HUES48 (cell line): ENCODE measurements at regions not wholly inside any gene's neighbourhood (a gene's known extent, or its start where the extent isn't known, plus 50 kb on each side); places are given as distances from the start of the nearest gene placed in this dataset.

Source experiments
- H3K27ac ChIP-seq: one replicate; pipeline ENCODE4 v1.7.0; 2013; ENCODE audit warnings: low read depth, low read length, inconsistent platforms
- H3K27me3 ChIP-seq: 2 replicates; pipeline ENCODE4 v1.6.1; 2013; ENCODE audit warnings: mild to moderate bottlenecking, low read length; ENCODE audit not compliant: control insufficient read depth, insufficient read depth
- H3K36me3 ChIP-seq: 2 replicates; pipeline ENCODE4 v1.6.1; 2013; ENCODE audit warnings: low read length; ENCODE audit not compliant: control insufficient read depth, insufficient read depth
- H3K4me1 ChIP-seq: 2 replicates; pipeline ENCODE4 v1.6.1; 2013; ENCODE audit warnings: mild to moderate bottlenecking, low read length; ENCODE audit not compliant: control insufficient read depth, insufficient read depth
- H3K4me3 ChIP-seq: 2 replicates; pipeline ENCODE4 v1.5.1; 2013; ENCODE audit warnings: mild to moderate bottlenecking, low read depth, low read length
- H3K9ac ChIP-seq: 2 replicates; pipeline ENCODE4 v1.6.1; 2013; ENCODE audit warnings: mild to moderate bottlenecking, low read depth, low read length, moderate library complexity
- H3K9me3 ChIP-seq: 2 replicates; pipeline ENCODE4 v1.6.1; 2013; ENCODE audit warnings: low read length; ENCODE audit not compliant: control insufficient read depth, insufficient read depth

GRCh38 chr21:20351138-20351537, 647.1 kb upstream of the NCAM2 start:
- Histone ChIP-seq H3K9ac (no peak overlapping the region), H3K36me3 (no peaks in the 10 kb centered on the region), H3K9me3 (no peaks in the 10 kb centered on the region), H3K4me1 (peaks cover 17% of the 10 kb centered on the region; the same call in 1 of the 2 replicates), H3K27ac (no peak overlapping the region), H3K4me3 (no peak overlapping the region), H3K27me3 (no peaks in the 10 kb centered on the region)

DNA sequence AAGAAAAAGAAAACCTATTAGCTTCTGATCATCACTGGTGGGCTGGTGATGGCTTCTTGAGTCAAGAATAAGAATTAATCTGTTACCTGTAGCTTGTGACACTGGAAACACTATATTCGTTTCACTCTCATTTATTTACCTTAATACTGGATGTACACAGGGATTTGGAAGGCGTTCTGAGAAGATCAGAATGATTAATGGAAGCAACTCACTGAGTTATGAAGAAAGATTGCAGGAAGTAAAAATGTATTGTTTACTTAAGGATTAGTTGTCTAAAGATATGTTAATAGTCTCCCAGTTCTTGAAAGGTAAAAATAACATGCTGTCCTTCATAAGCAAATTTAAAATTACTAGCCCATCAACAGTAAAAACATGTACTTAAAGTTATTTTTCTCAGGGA, 644.9 kb upstream of the NCAM2 start:
- no peak overlapping the region for H3K4me3 ChIP-seq
- H3K9me3 ChIP-seq, result no peaks in the 10 kb centered on the region
- H3K9ac ChIP-seq, result no peak overlapping the region
- H3K36me3 ChIP-seq, result no peaks in the 10 kb centered on the region
- H3K4me1 ChIP-seq, result peaks cover 17% of the 10 kb centered on the region; the same call in 1 of the 2 replicates
- no peak overlapping the region for H3K27ac ChIP-seq
- H3K27me3 ChIP-seq, result no peaks in the 10 kb centered on the region

DNA sequence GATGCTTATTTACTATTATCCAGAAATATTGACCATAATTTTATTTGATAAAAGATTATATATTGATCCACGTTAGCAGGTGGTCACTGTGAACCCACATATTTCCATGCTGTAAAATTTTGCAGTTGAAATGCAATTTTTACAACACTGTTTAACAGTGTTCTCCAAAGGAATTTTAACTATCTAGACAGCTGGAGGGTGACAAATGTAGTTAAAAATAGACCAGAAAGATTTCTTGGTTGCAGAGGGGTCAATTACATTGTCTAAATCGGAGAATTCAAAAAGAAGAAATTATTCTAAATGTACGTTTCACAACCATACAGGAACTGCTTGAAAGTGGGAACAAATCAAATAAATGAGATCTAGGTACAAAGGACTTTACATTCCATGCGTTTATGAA, 625.2 kb upstream of the NCAM2 start:
- H3K27ac ChIP-seq, result no peak overlapping the region
- no peak overlapping the region for H3K9ac ChIP-seq
- no peaks in the 10 kb centered on the region for H3K27me3 ChIP-seq
- no peaks in the 10 kb centered on the region for H3K9me3 ChIP-seq
- no peaks in the 10 kb centered on the region for H3K36me3 ChIP-seq
- no peaks in the 10 kb centered on the region for H3K4me1 ChIP-seq
- H3K4me3 ChIP-seq, result no peak overlapping the region

GRCh38 chr21:20377250-20377649, 621.0 kb upstream of the NCAM2 start:
- H3K27me3 ChIP-seq, result no peaks in the 10 kb centered on the region
- H3K4me1 ChIP-seq, result no peaks in the 10 kb centered on the region
- H3K27ac ChIP-seq, result no peak overlapping the region
- H3K9ac ChIP-seq, result no peak overlapping the region
- H3K9me3 ChIP-seq, result no peaks in the 10 kb centered on the region
- H3K36me3 ChIP-seq, result no peaks in the 10 kb centered on the region
- no peak overlapping the region for H3K4me3 ChIP-seq

DNA sequence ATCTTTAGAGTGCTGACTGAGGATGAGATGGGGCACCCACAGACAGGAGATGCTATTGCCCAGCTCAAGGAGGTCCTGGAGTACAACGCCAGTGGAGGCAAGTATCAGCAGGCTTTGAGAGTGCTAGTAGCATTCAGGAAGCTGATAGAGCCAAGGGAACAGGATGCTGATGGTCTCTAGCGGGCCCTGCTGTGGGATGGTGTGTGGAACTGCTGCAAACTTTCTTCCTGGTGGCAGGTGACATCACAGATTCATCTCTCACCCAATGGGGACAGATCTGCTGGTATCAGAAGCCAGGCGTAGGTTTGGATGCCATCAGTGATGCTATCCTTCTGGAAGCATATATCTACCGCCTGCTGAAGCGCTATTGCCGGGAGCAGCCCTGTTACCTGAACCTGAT, 609.8 kb upstream of the NCAM2 start:
- Histone ChIP-seq H3K4me3 (no peak overlapping the region), H3K9ac (no peak overlapping the region), H3K36me3 (no peaks in the 10 kb centered on the region), H3K27me3 (no peaks in the 10 kb centered on the region), H3K9me3 (no peaks in the 10 kb centered on the region), H3K27ac (no peak overlapping the region), H3K4me1 (no peaks in the 10 kb centered on the region)

GRCh38 chr21:20396798-20397197, 601.4 kb upstream of the NCAM2 start:
- no peaks in the 10 kb centered on the region for H3K4me1 ChIP-seq
- H3K9ac ChIP-seq, result no peak overlapping the region
- H3K9me3 ChIP-seq, result no peaks in the 10 kb centered on the region
- H3K36me3 ChIP-seq, result no peaks in the 10 kb centered on the region
- H3K4me3 ChIP-seq, result no peak overlapping the region
- no peaks in the 10 kb centered on the region for H3K27me3 ChIP-seq
- H3K27ac ChIP-seq, result no peak overlapping the region

- Histone ChIP-seq H3K4me3 (no peak overlapping the region), H3K4me1 (peaks cover 10% of the 10 kb centered on the region), H3K9me3 (0 out of 2 replicates have a peak, but pooled peaks cover 5% of the 10 kb centered on the region), H3K36me3 (no peaks in the 10 kb centered on the region), H3K9ac (no peak overlapping the region), H3K27me3 (no peaks in the 10 kb centered on the region), H3K27ac (no peak overlapping the region)
Observed at GRCh38 chr21:20404915-20405314, 593.3 kb upstream of the NCAM2 start.

DNA sequence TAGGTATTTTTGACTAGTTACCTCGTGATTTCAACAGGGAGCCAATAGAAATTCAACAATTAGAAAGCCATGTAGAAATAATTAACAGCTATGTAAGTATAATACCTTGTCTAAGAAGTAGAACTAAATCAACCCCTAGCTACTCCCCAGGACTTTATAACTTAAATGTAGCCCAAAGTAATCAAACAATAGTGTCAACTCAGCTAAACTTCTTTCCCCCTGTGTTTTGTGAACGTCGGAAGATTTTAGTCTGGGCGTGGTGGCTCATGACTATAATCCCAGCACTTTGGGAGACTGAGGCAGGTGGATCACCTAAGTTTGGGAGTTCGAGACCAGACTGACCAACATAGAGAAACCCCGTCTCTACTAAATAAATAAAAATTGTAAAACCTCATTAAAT, 579.9 kb upstream of the NCAM2 start:
- H3K36me3 ChIP-seq, result no peaks in the 10 kb centered on the region
- H3K4me1 ChIP-seq, result no peaks in the 10 kb centered on the region
- H3K4me3 ChIP-seq, result no peak overlapping the region

GRCh38 chr21:20419772-20420171, 578.4 kb upstream of the NCAM2 start:
- H3K27ac ChIP-seq, result no peak overlapping the region
- H3K4me3 ChIP-seq, result no peak overlapping the region
- no peak overlapping the region for H3K9ac ChIP-seq
- no peaks in the 10 kb centered on the region for H3K4me1 ChIP-seq
- H3K36me3 ChIP-seq, result no peaks in the 10 kb centered on the region
- H3K9me3 ChIP-seq, result 0 out of 2 replicates have a peak, but pooled peaks cover 3% of the 10 kb centered on the region
- no peaks in the 10 kb centered on the region for H3K27me3 ChIP-seq

More for the DNA sequence above, 579.9 kb upstream of the NCAM2 start:
- Histone ChIP-seq H3K27ac (no peak overlapping the region), H3K9me3 (0 out of 2 replicates have a peak, but pooled peaks cover 3% of the 10 kb centered on the region), H3K27me3 (no peaks in the 10 kb centered on the region), H3K9ac (no peak overlapping the region)

DNA sequence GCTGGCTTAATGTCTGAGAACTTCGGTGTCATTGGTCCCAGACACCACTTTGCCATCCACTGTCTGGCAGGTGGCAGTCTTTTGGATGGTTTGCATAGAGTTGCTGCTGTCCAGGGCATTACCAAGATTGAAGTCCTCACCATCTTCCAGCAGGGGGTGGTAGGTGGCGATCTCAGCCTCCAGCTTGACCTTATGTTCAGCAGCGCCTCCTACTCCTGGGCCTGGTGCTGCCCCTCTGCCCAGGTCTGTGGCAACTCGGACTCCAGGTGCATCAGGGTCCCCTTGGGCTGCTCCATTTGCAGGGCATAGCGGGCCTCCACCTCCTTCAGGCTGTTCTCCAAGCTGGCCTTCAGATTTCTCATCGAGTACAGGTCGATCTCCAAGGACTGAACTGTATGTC, 573.3 kb upstream of the NCAM2 start:
- H3K27me3 ChIP-seq, result no peaks in the 10 kb centered on the region

DNA sequence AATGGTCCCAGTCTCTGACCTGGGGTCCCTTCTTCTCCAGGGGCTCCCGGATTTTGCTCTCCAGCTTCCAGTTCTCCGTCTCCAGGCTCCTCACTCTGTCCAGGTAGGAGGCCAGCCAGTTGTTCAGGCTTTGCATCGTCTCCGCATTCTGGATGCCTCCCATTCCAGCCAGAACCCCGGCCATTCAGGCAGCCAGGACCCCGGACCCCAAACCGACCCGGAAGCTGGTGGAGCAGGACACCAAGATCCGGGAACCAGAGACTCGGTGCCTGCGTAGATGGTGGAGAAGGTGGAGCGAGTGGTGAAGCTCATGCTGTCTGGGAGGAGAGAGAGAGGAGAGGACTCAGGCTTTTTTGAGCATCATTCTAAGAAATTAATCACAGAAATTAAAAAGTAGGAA, 572.4 kb upstream of the NCAM2 start:
- Histone ChIP-seq H3K27me3 (no peaks in the 10 kb centered on the region), H3K27ac (no peak overlapping the region), H3K9ac (no peak overlapping the region)

More for the DNA sequence above, 573.3 kb upstream of the NCAM2 start:
- H3K27ac ChIP-seq, result no peak overlapping the region
- no peaks in the 10 kb centered on the region for H3K36me3 ChIP-seq
- no peak overlapping the region for H3K9ac ChIP-seq
- H3K4me1 ChIP-seq, result no peaks in the 10 kb centered on the region
- no peak overlapping the region for H3K4me3 ChIP-seq
- H3K9me3 ChIP-seq, result peaks cover 8% of the 10 kb centered on the region

DNA sequence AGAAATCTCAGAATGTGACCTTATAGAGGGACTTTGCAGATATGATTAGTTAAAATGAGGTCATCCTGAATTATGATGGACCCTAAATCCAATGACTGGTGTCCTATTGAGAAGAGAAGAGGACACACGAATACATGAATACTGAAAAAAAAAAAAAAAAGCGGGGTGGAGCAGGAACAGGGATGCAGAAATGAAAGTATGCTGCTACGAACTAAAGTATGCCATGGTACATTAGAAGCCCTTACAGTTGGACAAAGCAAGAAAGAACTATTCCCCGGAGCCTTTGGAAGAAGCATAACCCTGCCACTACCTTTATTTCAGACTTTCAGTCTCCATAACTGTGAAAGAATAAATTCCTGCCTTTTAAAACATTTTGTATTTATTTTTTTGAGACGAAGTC, 557.9 kb upstream of the NCAM2 start:
- H3K9me3 ChIP-seq, result no peaks in the 10 kb centered on the region
- H3K27ac ChIP-seq, result no peak overlapping the region
- no peak overlapping the region for H3K4me3 ChIP-seq
- H3K9ac ChIP-seq, result no peak overlapping the region
- H3K4me1 ChIP-seq, result no peaks in the 10 kb centered on the region
- H3K36me3 ChIP-seq, result no peaks in the 10 kb centered on the region
- no peaks in the 10 kb centered on the region for H3K27me3 ChIP-seq

More for the DNA sequence above, 572.4 kb upstream of the NCAM2 start:
- Histone ChIP-seq H3K36me3 (no peaks in the 10 kb centered on the region), H3K9me3 (peaks cover 8% of the 10 kb centered on the region), H3K4me1 (no peaks in the 10 kb centered on the region), H3K4me3 (no peak overlapping the region)
